SKM-1 treated with dmso at 0.1 percent for 144 hours (cell line): ENCODE measurements at regions not wholly inside any gene's neighbourhood (a gene's known extent, or its start where the extent isn't known, plus 50 kb on each side); places are given as distances from the start of the nearest gene placed in this dataset.

Experiments used
- DNase-seq: peaks from one replicate; lab custom pipeline; 2025; ENCODE audit not compliant: unreplicated experiment; lab: John Stamatoyannopoulos, UW

- DNase-seq = no peak
These were observed 504.4 kb upstream of the NOX3 start for GRCh38 chr6:155959898-155960495.

GRCh38 chr6:155958550-155958949 lies 502.9 kb upstream of the NOX3 start:
- DNase-seq = no peak

- no peak for DNase-seq
These were observed 499.4 kb upstream of the NOX3 start for GRCh38 chr6:155955038-155955437.

GRCh38 chr6:155954149-155954548 lies 498.5 kb upstream of the NOX3 start:
- DNase-seq = no peak

GRCh38 chr6:155949256-155949655 lies 493.6 kb upstream of the NOX3 start:
- no peak for DNase-seq

- DNase-seq = no peak
These were observed 491.2 kb upstream of the NOX3 start for GRCh38 chr6:155946860-155947259.

- no peak for DNase-seq
These were observed 488.0 kb upstream of the NOX3 start for GRCh38 chr6:155943635-155944034.

GRCh38 chr6:155939253-155939652 lies 483.6 kb upstream of the NOX3 start:
- DNase-seq = no peak

- DNase-seq = no peak
These were observed 480.9 kb upstream of the NOX3 start for GRCh38 chr6:155936551-155936950.

- no peak for DNase-seq
These were observed 480.5 kb upstream of the NOX3 start for GRCh38 chr6:155936127-155936526.

- DNase-seq = no peak
These were observed 461.4 kb upstream of the NOX3 start for GRCh38 chr6:155916846-155917624.

GRCh38 chr6:155915651-155916050 lies 460.0 kb upstream of the NOX3 start:
- DNase-seq = no peak

- DNase-seq = no peak
These were observed 458.2 kb upstream of the NOX3 start for GRCh38 chr6:155913816-155914215.

GRCh38 chr6:155909710-155910109 lies 454.1 kb upstream of the NOX3 start:
- no peak for DNase-seq

- DNase-seq = no peak
These were observed 440.0 kb upstream of the NOX3 start for GRCh38 chr6:155895641-155896040.

- DNase-seq = no peak
These were observed 439.1 kb upstream of the NOX3 start for GRCh38 chr6:155894758-155895157.

- no peak for DNase-seq
These were observed 438.6 kb upstream of the NOX3 start for GRCh38 chr6:155894262-155894661.

GRCh38 chr6:155890409-155890808 lies 434.8 kb upstream of the NOX3 start:
- no peak for DNase-seq

- no peak for DNase-seq
These were observed 433.8 kb upstream of the NOX3 start for GRCh38 chr6:155889410-155889809.

- no peak for DNase-seq
These were observed 431.8 kb upstream of the NOX3 start for GRCh38 chr6:155887421-155887820.

GRCh38 chr6:155883741-155884140 lies 428.1 kb upstream of the NOX3 start:
- no peak for DNase-seq

GRCh38 chr6:155883334-155883731 lies 427.7 kb upstream of the NOX3 start:
- DNase-seq = no peak
